ENCODE measurements at regions not wholly inside any gene's neighbourhood (a gene's known extent, or its start where the extent isn't known, plus 50 kb on each side); places are given as distances from the start of the nearest gene placed in this dataset.

DNA sequence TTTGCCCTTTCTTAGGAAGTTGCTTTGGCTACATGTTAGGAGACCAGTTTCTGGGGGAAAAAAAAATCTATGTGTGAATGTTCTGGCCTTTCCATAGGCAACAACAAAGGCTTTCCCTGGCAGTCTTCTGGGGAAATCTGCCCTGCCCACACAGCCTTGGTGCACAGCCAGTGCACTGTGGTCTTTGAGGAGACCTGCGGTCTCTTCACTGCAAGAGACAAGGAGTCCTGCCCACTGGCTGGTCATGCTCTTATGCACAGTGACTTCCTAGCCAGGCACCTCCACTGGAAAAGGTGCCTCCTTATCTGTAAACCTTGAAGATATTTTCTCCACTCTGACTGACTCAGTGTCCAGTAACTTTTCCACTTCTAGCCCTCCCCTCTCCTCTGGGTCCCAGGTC, 155.1 kb downstream of the SUCLA2 start:
- Mint-ChIP-seq H3K4me3 (no peak overlapping the region), H3K27ac (no peak overlapping the region), H3K9me3 (no peaks in the 10 kb centered on the region), H3K36me3 (ENCODE audit: low read depth) (no peaks in the 10 kb centered on the region), H3K4me1 (ENCODE audit: low read depth) (no peaks in the 10 kb centered on the region), H3K27me3 (ENCODE audit: insufficient read depth) (peaks cover 2% of the 10 kb centered on the region)
- intact Hi-C loops (cut with micrococcal nuclease) = no loop called here
- DNase-seq (ENCODE audit: low spot score) = no peak

DNA sequence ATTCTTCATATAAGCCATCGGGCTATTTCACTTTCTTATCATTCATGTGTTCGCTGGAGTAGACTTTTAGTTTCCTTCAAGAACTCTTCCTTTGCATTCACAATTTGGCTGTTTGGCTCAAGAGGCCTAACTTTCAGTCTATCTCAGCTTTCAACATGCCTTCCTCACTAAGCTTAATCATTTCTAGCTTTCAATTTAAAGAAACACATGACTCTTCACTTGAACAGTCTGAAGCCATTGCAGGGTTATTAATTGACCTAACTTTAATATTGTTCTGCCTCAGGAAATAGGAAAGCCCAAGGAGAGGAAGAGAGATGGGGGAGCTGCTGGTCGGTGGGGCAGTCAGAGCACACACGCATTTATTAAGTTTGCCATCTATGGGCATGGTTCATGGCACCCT, 158.1 kb downstream of the SUCLA2 start:
- intact Hi-C loops (cut with micrococcal nuclease) = no loop called here
- Mint-ChIP-seq H3K9me3 (no peaks in the 10 kb centered on the region), H3K27me3 (ENCODE audit: insufficient read depth) (peaks cover 5% of the 10 kb centered on the region), H3K4me1 (ENCODE audit: low read depth) (peaks cover 5% of the 10 kb centered on the region), H3K4me3 (no peak overlapping the region), H3K36me3 (ENCODE audit: low read depth) (no peaks in the 10 kb centered on the region), H3K27ac (no peak overlapping the region)
- no peak for DNase-seq (ENCODE audit: low spot score)

DNA sequence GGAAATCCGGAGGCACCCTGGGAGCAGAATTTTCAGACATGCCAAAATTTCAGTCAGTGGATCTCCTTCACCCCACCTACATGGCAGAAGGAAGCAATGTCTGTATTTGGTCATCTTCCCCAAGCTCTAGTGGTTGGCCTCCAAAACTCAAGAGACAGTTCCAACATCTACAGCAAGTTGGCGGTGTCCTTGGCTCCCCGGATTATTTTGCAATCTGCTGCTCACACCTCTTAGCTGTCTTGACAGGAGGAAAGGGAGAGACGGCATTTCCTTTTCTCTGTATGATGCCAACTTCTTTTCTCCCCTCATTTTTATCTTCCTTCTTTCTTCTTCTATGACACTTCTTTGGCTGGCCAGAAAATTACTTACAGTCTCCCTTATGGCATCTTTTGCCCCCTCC, 159.9 kb downstream of the SUCLA2 start:
- no peaks in the 10 kb centered on the region for H3K9me3 Mint-ChIP-seq
- peaks cover 5% of the 10 kb centered on the region for H3K27me3 Mint-ChIP-seq (ENCODE audit: insufficient read depth)
- intact Hi-C loops (cut with micrococcal nuclease) = no loop called here

DNA sequence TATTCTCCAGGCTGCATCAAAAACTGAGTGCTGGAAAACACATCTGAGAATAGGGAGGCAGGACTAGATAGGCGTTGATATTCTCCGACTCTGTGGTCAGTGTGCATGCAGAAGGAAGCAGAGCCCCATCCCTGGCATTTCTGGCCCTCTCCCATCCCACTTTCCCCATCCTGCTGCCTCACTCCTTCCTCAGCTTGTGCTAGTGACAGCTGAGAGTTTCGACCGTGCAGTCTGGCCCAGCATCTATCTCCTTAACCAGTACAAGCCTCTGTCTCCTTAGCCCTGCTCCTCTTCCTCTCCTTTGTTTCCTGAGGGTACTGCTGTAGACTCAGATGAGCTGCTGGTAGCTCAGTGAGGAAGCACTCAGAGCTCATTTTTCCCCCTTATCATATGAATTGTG, 163.2 kb downstream of the SUCLA2 start:
- Mint-ChIP-seq H3K36me3 (ENCODE audit: low read depth) (no peaks in the 10 kb centered on the region), H3K4me3 (no peak overlapping the region), H3K4me1 (ENCODE audit: low read depth) (peaks cover 5% of the 10 kb centered on the region), H3K27ac (no peak overlapping the region), H3K9me3 (no peaks in the 10 kb centered on the region), H3K27me3 (ENCODE audit: insufficient read depth) (peaks cover 3% of the 10 kb centered on the region)
- intact Hi-C loops (cut with micrococcal nuclease) = no loop called here
- no peak for DNase-seq (ENCODE audit: low spot score)

More for the DNA sequence above, 159.9 kb downstream of the SUCLA2 start:
- H3K4me3 Mint-ChIP-seq = no peak overlapping the region
- DNase-seq (ENCODE audit: low spot score) = no peak
- no peaks in the 10 kb centered on the region for H3K36me3 Mint-ChIP-seq (ENCODE audit: low read depth)
- H3K27ac Mint-ChIP-seq = no peak overlapping the region
- H3K4me1 Mint-ChIP-seq (ENCODE audit: low read depth) = peaks cover 5% of the 10 kb centered on the region

DNA sequence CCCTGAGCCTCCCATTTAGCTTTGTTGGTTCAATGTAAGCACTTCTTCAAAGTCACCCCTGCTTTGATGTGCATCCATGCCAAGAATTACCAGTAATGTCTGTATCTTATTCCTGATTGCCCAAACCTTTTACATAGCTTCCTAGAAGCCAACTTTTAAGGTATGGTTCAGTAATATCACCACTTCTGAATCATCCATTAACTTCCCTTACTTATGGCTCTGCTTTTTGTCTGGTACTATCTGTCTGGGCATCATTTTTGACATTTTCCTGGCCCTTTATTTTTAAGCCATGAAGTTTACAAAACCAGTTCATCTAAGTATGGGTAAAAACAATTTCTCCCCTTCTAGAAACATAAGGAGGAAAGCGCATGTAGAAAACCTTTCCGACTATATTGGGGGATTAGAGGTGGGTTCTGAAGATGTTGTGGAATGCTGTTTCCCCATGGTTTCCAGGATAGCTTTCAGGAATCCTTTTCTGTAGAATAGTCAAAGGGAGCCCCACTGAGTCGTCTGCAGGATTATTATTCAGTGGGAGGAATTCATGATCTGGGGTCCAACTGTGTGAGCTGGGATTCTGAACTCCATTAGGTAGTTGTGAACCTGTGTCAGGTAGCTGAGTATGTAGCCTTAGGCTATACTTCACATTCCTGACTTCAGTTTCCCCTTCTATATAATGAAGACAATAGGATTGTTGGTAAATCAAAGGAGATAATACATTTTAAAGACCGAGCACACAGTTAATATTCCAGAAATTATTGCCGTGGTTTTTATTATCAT, 163.8 kb downstream of the SUCLA2 start:
- Mint-ChIP-seq H3K9me3 (no peaks in the 10 kb centered on the region), H3K4me1 (ENCODE audit: low read depth) (peaks cover 5% of the 10 kb centered on the region), H3K27ac (no peak overlapping the region), H3K36me3 (ENCODE audit: low read depth) (no peaks in the 10 kb centered on the region), H3K27me3 (ENCODE audit: insufficient read depth) (peaks cover 3% of the 10 kb centered on the region), H3K4me3 (no peak overlapping the region)
- DNase-seq (ENCODE audit: low spot score) = no peak
- intact Hi-C loops (cut with micrococcal nuclease) = no loop called here

DNA sequence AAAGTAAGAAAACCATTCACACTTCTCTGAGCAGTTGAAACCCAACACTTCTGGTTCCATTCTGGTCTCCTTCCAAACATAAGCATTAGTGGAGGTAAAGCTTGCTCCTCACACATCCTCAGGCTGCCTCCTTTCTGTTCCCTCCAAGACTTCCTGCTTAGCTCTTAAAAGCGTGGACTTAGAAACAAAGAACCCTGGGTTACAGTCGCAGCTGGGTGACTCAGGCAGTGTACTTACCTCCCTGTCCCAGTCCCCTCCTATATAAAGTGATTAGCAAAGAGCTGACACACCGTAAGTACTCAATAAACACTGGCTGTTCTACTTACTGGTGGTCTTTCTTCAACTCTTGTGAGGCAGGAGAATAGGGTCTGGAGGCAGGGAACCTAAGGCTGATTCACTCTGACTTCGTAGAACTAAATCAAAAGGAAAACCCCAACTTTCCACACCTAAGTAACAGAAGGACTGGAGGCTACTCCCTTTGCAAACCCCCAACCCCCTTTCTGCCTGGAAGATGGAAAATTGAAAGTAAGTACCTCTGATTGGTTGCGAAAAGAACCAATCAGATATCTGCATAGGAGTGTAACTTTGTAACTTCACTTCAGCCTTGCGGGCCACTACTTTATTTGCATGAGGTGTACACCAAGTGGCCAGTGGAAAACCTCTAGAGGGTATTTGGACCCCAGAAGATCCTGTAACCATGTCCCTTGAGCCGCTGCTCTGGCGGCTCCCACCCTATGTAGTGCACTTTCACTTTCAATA, 165.4 kb downstream of the SUCLA2 start:
- H3K27ac Mint-ChIP-seq = peak overlapping the region; percentile 58
- DNase-seq (ENCODE audit: low spot score) = no peak
- intact Hi-C loops (cut with micrococcal nuclease) = no loop called here
- H3K4me1 Mint-ChIP-seq (ENCODE audit: low read depth) = peaks cover 3% of the 10 kb centered on the region
- peaks cover 1% of the 10 kb centered on the region for H3K27me3 Mint-ChIP-seq (ENCODE audit: insufficient read depth)
- no peaks in the 10 kb centered on the region for H3K9me3 Mint-ChIP-seq
- no peak overlapping the region for H3K4me3 Mint-ChIP-seq
- H3K36me3 Mint-ChIP-seq (ENCODE audit: low read depth) = no peaks in the 10 kb centered on the region

DNA sequence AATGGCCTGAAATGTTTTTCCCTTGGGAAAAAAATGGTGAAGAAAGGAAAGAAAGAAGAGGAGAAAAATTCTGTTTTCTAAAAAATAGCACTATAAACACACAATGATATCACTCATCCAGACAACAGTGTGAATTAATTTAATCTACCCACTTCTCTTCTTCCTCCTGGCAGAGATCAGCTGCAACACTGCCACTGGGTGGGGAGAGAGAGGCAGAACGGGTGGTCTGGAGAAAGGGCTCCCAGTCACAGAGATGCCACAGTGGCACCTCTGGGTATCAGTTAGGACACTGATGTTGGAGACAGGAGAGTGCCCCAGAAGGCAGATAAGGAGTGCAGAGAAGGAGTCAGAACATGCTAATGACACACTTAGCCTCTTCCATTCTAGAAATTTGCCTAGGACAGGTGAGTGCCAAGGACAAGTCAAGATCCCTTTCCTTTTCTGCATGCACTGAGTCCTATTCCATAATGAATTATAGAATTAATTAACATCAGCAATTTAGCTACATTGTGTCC, 168.6 kb downstream of the SUCLA2 start:
- H3K4me3 Mint-ChIP-seq = no peak overlapping the region
- H3K4me1 Mint-ChIP-seq (ENCODE audit: low read depth) = no peaks in the 10 kb centered on the region
- intact Hi-C loops (cut with micrococcal nuclease) = no loop called here
- H3K27me3 Mint-ChIP-seq (ENCODE audit: insufficient read depth) = no peaks in the 10 kb centered on the region
- no peak overlapping the region for H3K27ac Mint-ChIP-seq
- no peak for DNase-seq (ENCODE audit: low spot score)
- H3K9me3 Mint-ChIP-seq = peaks cover 1% of the 10 kb centered on the region
- no peaks in the 10 kb centered on the region for H3K36me3 Mint-ChIP-seq (ENCODE audit: low read depth)

DNA sequence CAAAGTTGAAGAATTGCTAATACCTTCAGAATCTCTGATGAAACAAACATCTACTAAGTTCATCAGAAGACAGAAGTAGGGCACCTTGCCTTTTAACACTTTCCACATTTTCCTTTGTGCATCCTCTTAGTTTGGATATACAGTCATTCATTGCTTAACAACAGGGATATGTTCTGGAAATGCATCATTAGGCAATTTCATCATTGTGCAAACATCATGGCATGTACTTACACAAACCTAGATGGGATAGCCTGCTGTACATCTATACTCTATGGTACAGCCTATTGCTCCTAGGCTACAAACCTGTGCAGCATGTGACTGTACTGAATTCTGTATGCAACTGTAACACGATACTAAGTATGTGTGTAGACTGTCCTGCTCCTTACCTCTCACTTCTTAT, 169.8 kb downstream of the SUCLA2 start:
- no peak for DNase-seq (ENCODE audit: low spot score)
- H3K27ac Mint-ChIP-seq = no peak overlapping the region
- H3K4me1 Mint-ChIP-seq (ENCODE audit: low read depth) = no peaks in the 10 kb centered on the region
- H3K4me3 Mint-ChIP-seq = no peak overlapping the region
- intact Hi-C loops (cut with micrococcal nuclease) = no loop called here
- no peaks in the 10 kb centered on the region for H3K27me3 Mint-ChIP-seq (ENCODE audit: insufficient read depth)
- peaks cover 9% of the 10 kb centered on the region for H3K9me3 Mint-ChIP-seq
- no peaks in the 10 kb centered on the region for H3K36me3 Mint-ChIP-seq (ENCODE audit: low read depth)

DNA sequence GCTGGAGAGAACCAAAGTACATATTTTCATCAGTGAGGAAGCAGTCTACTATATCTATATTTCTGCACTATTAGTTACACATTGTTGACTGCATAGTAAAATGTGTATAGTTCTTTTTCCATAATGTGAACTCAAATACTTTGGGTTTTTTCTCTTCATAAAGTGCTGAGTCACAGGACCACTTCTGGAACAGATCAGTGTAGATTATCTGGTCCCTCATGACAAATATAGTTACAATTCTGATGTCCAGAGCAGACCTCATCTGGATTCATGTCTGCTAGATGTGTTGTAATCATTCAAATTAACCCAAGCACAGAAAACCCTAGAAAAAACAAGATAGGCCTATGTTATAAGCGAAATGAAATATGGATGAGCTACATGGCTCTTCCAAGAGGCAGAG, 171.4 kb downstream of the SUCLA2 start:
- no peaks in the 10 kb centered on the region for H3K27me3 Mint-ChIP-seq (ENCODE audit: insufficient read depth)
- intact Hi-C loops (cut with micrococcal nuclease) = no loop called here
- no peaks in the 10 kb centered on the region for H3K36me3 Mint-ChIP-seq (ENCODE audit: low read depth)
- no peak overlapping the region for H3K27ac Mint-ChIP-seq
- H3K9me3 Mint-ChIP-seq = peaks cover 25% of the 10 kb centered on the region
- H3K4me1 Mint-ChIP-seq (ENCODE audit: low read depth) = no peaks in the 10 kb centered on the region
- DNase-seq (ENCODE audit: low spot score) = no peak
- no peak overlapping the region for H3K4me3 Mint-ChIP-seq

DNA sequence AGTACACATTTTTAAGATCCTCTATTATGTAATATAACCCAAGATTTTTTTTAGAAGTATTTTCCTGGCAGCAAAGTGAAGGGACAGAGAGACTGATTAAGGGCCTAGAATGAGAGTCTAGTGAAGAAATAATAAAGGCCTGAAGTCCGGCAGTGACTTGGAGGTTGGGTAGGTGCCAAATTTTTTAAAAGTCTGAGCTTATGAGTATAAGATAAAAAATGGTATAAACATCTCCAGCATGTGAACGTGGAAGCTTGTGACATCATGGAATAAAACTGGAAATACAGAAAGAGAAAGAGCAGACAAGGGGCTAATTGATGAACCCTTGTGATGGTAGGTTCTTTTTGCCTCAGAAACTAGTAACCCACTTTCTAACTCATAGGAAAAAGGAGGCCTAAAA, 174.6 kb downstream of the SUCLA2 start:
- no peaks in the 10 kb centered on the region for H3K27me3 Mint-ChIP-seq (ENCODE audit: insufficient read depth)
- no peaks in the 10 kb centered on the region for H3K36me3 Mint-ChIP-seq (ENCODE audit: low read depth)
- H3K27ac Mint-ChIP-seq = no peak overlapping the region
- DNase-seq (ENCODE audit: low spot score) = no peak
- peaks cover 34% of the 10 kb centered on the region for H3K9me3 Mint-ChIP-seq
- intact Hi-C loops (cut with micrococcal nuclease) = no loop called here
- no peaks in the 10 kb centered on the region for H3K4me1 Mint-ChIP-seq (ENCODE audit: low read depth)
- no peak overlapping the region for H3K4me3 Mint-ChIP-seq

DNA sequence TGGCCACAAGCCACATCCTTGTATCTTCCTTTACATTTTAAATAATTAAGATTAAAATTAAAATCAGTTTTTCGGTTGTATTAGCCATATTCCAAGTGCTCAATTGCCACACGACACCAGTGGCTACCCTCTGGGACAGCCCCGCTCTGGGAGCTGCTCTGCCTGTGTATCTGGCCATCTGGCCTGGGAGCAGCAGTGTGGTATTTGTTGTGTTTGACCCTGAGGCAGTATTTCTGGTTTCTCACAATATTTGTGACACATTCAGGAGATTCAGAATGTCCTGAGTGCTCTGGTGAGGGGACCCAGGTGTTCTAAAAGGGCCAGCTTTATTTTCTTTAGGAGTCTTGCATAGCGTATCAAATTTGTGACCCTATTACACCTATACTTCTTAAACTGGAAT, 179.0 kb downstream of the SUCLA2 start:
- no peak for DNase-seq (ENCODE audit: low spot score)
- Mint-ChIP-seq H3K4me3 (no peak overlapping the region), H3K27me3 (ENCODE audit: insufficient read depth) (no peaks in the 10 kb centered on the region), H3K4me1 (ENCODE audit: low read depth) (no peaks in the 10 kb centered on the region), H3K36me3 (ENCODE audit: low read depth) (no peaks in the 10 kb centered on the region), H3K27ac (no peak overlapping the region), H3K9me3 (peaks cover 28% of the 10 kb centered on the region)
- intact Hi-C loops (cut with micrococcal nuclease) = no loop called here

DNA sequence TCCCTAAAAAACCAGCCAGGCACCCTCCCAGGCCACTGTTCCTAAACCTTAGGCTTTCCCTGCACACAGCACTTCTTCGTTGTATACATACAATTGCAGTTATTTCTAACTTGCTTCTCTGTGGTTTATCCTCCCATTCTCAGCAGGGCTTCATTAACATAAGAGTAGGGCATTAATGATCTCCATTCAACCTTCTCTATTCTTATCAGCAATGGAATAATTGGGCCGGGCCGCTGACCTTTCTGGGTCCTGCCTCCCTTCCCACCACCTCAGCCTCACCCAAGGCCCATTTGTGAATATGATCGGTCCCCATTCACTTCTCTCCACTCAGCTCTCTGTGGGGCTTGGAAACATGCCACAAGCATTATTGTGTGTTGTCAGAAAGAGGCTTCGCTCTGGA, 184.2 kb downstream of the SUCLA2 start:
- intact Hi-C loops (cut with micrococcal nuclease) = no loop called here
- no peaks in the 10 kb centered on the region for H3K9me3 Mint-ChIP-seq
- H3K27ac Mint-ChIP-seq = no peak overlapping the region
- H3K27me3 Mint-ChIP-seq (ENCODE audit: insufficient read depth) = no peaks in the 10 kb centered on the region
- no peak overlapping the region for H3K4me3 Mint-ChIP-seq
- no peaks in the 10 kb centered on the region for H3K36me3 Mint-ChIP-seq (ENCODE audit: low read depth)
- no peak for DNase-seq (ENCODE audit: low spot score)
- H3K4me1 Mint-ChIP-seq (ENCODE audit: low read depth) = no peaks in the 10 kb centered on the region

DNA sequence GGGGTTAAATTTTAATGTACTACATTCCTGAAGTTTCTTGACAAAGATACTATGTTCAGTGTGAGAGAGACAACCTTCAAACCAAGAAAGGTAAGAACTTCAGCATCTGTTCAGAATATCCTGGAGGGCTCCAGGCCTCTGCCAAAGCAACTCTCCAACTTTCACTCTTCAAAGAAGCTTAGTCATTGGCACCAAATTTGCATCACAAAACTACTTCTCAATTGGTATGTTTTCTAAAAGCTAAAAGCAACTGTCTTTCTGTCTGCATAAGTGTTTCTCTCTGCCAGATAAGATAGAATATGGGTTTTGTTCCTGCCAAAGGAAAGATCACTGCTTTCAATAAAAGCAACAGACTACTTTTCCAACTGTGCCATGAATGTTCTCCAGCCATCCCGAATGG, 187.4 kb downstream of the SUCLA2 start:
- Mint-ChIP-seq H3K27ac (no peak overlapping the region), H3K4me3 (no peak overlapping the region), H3K9me3 (no peaks in the 10 kb centered on the region), H3K27me3 (ENCODE audit: insufficient read depth) (no peaks in the 10 kb centered on the region), H3K36me3 (ENCODE audit: low read depth) (no peaks in the 10 kb centered on the region), H3K4me1 (ENCODE audit: low read depth) (no peaks in the 10 kb centered on the region)
- intact Hi-C loops (cut with micrococcal nuclease) = no loop called here
- DNase-seq (ENCODE audit: low spot score) = no peak

Measured in activated T-helper 1 cell treated with anti-CD3 and anti-CD28 coated beads, Interleukin-12 subunit alpha, Interleukin-12 subunit beta, Interleukin-2, Interleukin-4 antibody, amounts not matched to agents 30 ng/mL and 10 ng/mL and 1 ng/mL, durations not matched to agents 14 hours and 24 hours and 36 hours (primary cell).